ENCODE measurements at regions not wholly inside any gene's neighbourhood (a gene's known extent, or its start where the extent isn't known, plus 50 kb on each side); places are given as distances from the start of the nearest gene placed in this dataset.

GRCh38 chr21:14737284-14737691 lies 191.2 kb upstream of the SAMSN1 start:
- TF ChIP-seq, protein P1, sequence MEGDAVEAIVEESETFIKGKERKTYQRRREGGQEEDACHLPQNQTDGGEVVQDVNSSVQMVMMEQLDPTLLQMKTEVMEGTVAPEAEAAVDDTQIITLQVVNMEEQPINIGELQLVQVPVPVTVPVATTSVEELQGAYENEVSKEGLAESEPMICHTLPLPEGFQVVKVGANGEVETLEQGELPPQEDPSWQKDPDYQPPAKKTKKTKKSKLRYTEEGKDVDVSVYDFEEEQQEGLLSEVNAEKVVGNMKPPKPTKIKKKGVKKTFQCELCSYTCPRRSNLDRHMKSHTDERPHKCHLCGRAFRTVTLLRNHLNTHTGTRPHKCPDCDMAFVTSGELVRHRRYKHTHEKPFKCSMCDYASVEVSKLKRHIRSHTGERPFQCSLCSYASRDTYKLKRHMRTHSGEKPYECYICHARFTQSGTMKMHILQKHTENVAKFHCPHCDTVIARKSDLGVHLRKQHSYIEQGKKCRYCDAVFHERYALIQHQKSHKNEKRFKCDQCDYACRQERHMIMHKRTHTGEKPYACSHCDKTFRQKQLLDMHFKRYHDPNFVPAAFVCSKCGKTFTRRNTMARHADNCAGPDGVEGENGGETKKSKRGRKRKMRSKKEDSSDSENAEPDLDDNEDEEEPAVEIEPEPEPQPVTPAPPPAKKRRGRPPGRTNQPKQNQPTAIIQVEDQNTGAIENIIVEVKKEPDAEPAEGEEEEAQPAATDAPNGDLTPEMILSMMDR (IDR thresholded peaks at IDR 0.05), result no peak
- TF ChIP-seq EP300 (IDR thresholded peaks at IDR 0.05) (no peak), POLR2A (IDR thresholded peaks at IDR 0.05) (no peak), POLR2AphosphoS5 (IDR thresholded peaks at IDR 0.05) (no peak)
